ENCODE measurements at regions not wholly inside any gene's neighbourhood (a gene's known extent, or its start where the extent isn't known, plus 50 kb on each side); places are given as distances from the start of the nearest gene placed in this dataset.

GRCh38 chr6:84350397-84350796, 123.0 kb upstream of the CEP162 start:
- TF ChIP-seq POLR2AphosphoS5 (IDR thresholded peaks at IDR 0.05; ENCODE audit: borderline replicate concordance, low read depth, low read length) (no peak), EZH2 (IDR thresholded peaks at IDR 0.05) (no peak), FOXP2 (optimal IDR thresholded peaks at IDR 0.05; ENCODE audit: control extremely low read depth, extremely low read length, insufficient read depth) (no peak)

Data from SK-N-MC (cell line).